HG03039 (cell line): ENCODE measurements at regions not wholly inside any gene's neighbourhood (a gene's known extent, or its start where the extent isn't known, plus 50 kb on each side); places are given as distances from the start of the nearest gene placed in this dataset.
"Not testable (repeated sequence)": the region's sequence is repeated elsewhere in the genome, so short reads cannot be mapped to it uniquely, and the experiment has no call there.

Source experiments
- ATAC-seq: cut with Tn5 transposase; IDR thresholded peaks from one replicate; pipeline ENCODE4 v1.9.1; 2021; ENCODE audit warnings: mild to moderate bottlenecking, moderate library complexity; ENCODE audit not compliant: unreplicated experiment

GRCh38 chr6:139903411-139904157 lies 529.1 kb upstream of the CITED2 start:
- peak; percentile 97 for ATAC-seq

- ATAC-seq, result no peak
Measured at GRCh38 chr6:139895205-139895793, 520.9 kb upstream of the CITED2 start.

DNA sequence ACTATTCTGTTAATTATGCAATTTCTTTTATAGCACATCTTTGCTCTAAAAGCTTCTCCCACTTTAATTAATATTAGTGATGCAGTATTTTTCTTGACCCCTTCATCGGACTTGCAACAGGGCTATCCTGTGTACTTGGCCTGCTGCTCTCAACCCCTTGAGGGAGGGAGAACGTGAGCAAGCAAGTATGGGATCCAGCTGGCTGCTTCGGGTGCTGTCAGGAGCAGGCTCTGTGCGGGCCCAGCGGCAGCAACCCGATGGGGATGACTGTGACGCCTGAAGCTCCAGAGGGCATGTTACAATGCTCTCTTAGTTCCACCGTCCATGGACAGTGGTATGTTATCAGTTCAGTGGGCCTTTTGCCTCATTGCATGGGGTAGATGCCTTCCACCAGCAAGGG lies 519.8 kb upstream of the CITED2 start:
- no peak for ATAC-seq

DNA sequence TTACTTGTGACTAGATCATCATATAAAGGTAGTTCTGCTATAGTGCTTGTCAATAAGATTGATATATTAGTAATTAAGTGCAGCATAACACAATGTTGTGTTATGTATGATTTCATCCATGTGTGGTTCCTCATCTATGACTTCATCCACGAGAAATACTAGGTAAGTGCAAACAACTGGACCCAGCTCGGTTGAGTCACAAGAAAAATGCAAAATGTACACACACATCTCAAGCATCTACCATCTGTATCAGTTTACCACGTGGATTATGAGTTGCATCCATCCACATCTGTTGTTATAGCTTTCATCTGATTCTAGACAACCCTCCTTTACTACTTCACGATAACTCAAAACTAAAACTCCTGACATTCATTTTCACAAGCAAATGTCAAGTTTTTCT lies 517.0 kb upstream of the CITED2 start:
- ATAC-seq, result no peak

DNA sequence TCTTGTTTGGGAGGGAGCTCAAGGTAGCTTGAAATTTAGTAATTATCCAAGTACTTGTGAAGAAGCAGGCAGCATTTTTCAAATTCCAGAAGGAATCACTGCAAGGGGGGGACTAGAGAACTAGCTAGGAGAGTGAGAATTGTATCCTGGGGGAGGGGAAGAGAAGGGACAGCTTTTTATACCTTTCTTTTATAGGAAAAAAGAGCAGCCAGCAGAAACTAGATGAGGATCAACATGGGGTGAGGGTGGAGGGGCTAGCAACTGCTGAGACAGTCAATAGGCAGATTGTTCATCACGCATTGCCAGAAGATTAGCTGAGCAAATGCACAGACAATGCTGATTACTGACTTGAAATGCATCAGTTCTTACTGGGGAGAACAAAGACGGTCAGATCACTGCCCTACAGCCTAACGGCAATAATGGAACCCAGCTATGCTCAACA lies 514.3 kb upstream of the CITED2 start:
- no peak for ATAC-seq

GRCh38 chr6:139887275-139887674 lies 512.8 kb upstream of the CITED2 start:
- ATAC-seq, result no peak

DNA sequence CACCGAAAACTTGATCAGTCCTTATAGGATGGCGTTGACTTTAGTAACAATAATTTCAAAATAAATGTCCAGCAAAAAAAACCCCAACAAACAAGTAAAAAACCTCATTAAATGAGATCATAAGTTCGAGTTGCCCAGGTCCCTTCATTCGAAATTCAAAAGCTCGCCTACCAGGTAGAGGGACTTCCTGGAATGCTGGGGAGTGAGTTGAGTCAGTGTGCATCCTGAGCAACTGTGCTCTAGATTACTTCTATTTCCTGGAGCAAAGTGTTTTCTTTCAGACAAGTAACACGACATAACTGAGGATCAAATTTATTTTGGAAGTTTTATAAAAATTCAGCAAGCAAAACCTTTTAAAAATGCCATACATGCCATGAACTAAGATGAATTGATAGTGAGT lies 511.9 kb upstream of the CITED2 start:
- ATAC-seq, result no peak

- ATAC-seq, result no peak
Measured at GRCh38 chr6:139885909-139886308, 511.5 kb upstream of the CITED2 start.

DNA sequence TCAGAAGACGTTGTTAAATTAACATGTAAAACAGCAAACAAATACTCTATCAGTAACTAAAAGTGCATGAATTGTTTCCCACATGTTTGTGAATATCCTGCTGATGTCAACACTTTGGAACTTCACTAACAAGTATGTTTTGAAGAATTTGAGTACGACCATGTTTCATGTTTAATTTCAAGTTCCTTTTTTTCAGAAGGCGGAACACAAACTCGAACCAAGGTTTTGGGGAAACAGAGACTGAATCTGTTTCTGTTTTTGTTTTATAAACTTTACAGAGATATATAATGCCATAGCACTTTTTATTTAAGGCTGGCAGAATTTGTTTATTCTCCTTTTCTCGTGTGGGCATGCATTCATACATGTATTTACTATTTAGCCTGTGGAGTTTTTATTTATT lies 509.3 kb upstream of the CITED2 start:
- no peak for ATAC-seq

- peak; percentile 49 for ATAC-seq
Measured at GRCh38 chr6:139882977-139883728, 508.7 kb upstream of the CITED2 start.

DNA sequence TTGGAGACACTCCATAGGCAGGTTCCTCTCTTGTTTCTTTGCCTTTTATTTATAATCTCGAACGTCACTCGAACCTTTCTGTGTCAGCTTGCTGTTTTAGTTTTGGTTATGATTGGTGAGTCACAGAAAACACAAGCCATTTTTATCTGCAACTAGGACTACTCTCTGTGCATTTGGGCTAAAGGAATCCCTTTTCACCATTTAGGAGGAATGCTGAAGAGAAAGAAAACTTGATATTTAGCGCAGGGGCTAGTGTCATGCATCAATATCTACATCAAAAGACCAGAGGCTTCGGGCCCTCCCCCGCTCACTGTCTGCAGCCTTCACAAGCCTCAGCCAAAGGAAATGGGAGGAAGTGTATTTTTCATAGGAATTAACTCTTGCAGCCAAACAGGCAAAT lies 507.8 kb upstream of the CITED2 start:
- no peak for ATAC-seq

DNA sequence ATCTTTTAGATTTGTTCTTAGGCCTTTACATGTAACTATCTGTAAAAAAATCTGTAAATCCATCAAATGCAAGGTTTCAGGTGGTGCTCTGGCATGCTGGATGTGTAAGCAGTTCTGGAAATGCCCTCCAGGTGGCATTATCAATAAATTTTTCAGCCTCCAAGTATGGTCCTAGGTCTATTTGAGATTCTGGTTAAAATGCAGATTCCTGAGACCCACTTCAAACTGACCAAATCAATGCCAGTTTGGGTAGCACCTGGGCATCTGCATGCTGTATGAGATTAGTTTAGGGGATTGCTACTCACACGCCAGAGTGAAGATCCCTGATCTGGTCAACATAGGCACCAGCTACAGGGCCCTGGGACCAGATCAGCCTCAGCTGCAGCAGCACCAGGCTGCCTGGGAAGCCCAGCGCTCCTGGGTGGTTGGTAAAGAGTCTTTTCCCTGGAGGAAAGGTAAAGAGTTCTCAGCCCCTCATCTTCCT lies 507.3 kb upstream of the CITED2 start:
- ATAC-seq, result peak; percentile 48

DNA sequence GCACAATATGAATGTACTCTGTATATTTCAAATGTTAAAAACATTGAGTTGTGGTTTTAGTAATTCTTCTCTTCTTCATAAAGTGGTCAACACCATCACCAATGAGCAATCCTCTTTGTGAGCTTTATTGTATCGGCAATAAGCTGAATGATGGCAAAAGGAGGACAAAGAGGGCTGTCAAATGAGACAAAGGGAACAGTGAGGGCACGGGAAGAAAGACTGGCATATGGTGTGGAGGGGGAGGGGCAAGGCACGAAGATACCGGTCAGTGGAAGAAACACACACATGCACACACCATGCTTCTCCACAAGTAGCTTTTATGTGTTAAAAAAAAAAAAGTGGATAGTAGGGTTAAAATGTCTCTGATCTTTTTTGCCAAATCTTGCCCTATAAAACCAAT lies 506.8 kb upstream of the CITED2 start:
- no peak for ATAC-seq

DNA sequence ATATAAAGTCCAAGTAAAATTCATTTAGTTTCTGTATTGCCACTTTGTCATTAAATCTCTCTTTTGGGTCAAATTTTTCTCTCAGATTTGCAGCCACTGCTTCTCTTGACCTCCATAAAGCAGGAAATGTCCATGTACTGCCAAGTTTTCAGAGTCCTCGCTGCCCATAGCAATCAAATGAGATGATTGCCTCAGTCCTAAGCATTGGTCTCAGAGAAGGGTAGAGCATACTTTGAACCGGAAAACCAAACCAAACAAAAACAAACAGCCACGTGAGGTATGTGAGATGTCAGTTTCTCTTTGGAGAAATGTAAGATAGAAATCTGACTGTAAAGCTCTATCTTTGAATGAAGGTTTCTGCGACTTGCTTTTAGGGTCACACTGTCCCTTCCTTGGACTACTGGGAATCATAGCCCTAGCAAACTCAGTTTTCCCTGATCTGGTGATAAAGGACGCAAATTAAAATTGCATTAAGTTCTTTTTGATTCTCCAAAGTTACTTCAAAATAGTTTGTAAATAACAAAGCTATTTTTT lies 505.4 kb upstream of the CITED2 start:
- no peak for ATAC-seq

DNA sequence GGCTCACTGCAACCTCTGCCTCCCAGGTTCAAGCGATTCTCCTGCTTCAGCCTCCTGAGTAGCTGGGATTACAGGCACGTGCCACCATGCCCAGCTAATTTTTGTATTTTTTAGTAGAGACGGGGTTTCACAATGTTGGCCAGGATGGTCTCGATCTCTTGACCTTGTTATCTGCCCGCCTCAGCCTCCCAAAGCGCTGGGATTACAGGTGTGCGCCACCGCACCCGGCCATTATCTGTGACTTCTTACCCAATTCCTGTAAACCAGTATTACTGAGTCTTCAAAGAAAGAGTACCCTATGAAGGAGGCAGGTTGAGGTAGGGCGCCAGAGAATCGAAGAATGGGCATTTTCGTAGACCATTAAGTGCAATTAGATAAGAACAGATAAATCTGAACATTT lies 504.8 kb upstream of the CITED2 start:
- not testable (repeated sequence) for ATAC-seq

DNA sequence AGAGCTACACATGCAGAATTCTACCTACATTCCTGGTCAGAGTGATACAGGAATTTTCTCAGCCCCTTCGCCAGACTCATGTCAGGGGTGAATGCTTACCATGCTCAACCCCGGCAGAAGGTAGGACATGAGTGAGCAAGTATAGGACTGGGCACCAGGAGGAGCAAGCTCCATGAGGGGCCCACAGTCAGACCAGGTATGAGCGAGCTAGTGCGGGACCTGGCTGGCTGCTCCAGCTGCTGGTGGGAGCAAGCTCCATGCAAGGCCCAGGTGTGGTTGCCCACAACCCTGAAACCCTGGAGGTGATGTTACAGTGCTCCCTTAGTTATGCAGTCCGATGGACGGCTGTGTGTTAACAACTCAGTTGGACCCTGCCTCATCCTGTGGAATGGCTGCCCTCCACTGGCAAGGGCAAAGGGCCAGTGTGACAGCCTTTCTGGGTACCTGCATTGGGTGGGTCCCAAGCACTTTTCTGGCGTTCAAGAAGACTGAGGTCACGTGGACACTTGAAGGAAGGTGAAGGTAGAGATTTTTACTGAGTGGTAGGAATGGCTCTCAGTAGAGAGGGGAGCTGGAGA lies 503.5 kb upstream of the CITED2 start:
- no peak for ATAC-seq

- no peak for ATAC-seq
Measured at GRCh38 chr6:139872665-139873064, 498.2 kb upstream of the CITED2 start.

DNA sequence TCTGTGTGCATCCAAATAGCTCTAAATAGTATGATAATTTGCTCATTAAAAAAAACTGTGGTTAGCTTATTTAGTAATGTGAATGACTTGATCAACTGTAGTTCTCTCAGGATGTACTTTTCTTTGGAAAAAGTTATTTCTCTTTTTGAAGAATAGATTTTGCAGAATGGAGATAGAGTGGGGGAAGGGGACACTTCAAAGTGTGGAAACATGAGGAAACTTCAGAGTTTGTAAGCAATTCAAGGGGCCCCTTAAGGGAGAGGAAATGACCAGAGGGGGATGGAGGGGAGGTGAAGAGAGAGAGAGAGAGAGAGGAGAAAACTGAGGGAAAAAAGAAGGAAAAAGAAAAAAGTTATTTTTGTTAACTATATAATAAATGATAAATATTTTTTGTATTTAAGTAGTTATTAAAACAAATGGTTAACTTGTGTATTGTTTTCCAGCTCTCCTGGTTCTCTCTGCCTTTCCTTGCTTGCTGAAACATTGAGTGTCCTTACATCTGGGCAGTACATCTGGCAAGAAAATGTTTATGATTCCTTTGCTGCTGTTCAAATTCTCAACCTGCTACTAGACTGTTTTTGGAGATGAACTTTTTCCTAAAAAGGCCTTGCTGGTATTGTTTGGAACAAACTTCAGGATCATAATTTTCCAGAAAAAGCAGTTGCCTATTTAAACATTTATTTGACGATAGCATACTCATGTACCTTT lies 497.5 kb upstream of the CITED2 start:
- ATAC-seq, result no peak

DNA sequence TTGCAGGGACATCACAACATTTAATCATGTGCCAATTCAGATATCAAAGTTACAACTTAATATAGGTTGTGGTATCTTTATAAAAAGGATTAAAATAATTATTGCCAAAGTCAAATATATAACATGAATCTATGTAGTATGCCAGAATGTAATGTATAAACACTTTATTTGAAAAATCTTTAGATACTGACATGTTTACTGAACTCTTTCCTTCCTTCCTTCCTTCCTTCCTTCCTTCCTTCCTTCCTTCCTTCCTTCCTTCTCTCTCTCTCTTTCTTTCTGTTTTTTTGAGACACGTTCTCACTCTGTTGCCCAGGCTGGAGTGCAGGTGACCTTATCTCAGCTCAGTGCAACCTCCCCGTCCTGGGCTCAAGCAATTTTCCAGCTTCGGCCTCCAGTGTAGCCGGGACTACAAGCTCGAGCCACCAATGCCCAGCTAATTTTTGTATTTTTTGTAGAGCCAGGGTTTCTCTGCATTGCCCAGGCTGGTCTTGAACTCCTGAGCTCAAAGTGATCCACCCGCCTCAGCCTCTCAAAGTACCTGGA lies 496.8 kb upstream of the CITED2 start:
- ATAC-seq, result no peak

- no peak for ATAC-seq
Measured at GRCh38 chr6:139868576-139868975, 494.1 kb upstream of the CITED2 start.
